ENCODE measurements at regions not wholly inside any gene's neighbourhood (a gene's known extent, or its start where the extent isn't known, plus 50 kb on each side); places are given as distances from the start of the nearest gene placed in this dataset.

- no peak for DNase-seq
Observed at GRCh38 chr2:107255744-107256143, 369.8 kb upstream of the ST6GAL2 start.

- DNase-seq = no peak
Observed at GRCh38 chr2:107258531-107259407, 372.8 kb upstream of the ST6GAL2 start.

GRCh38 chr2:107259408-107260195 lies 373.6 kb upstream of the ST6GAL2 start:
- no peak for DNase-seq

GRCh38 chr2:107263628-107264027 lies 377.7 kb upstream of the ST6GAL2 start:
- DNase-seq = no peak

- no peak for DNase-seq
Observed at GRCh38 chr2:107264184-107264583, 378.2 kb upstream of the ST6GAL2 start.

GRCh38 chr2:107266555-107266954 lies 380.6 kb upstream of the ST6GAL2 start:
- no peak for DNase-seq

GRCh38 chr2:107267086-107267485 lies 381.1 kb upstream of the ST6GAL2 start:
- no peak for DNase-seq

- no peak for DNase-seq
Observed at GRCh38 chr2:107276034-107276433, 390.1 kb upstream of the ST6GAL2 start.

GRCh38 chr2:107278672-107279071 lies 392.7 kb upstream of the ST6GAL2 start:
- no peak for DNase-seq

GRCh38 chr2:107281637-107282036 lies 395.7 kb upstream of the ST6GAL2 start:
- no peak for DNase-seq

- no peak for DNase-seq
Observed at GRCh38 chr2:107282135-107282534, 396.2 kb upstream of the ST6GAL2 start.

- no peak for DNase-seq
Observed at GRCh38 chr2:107285621-107286299, 399.8 kb upstream of the ST6GAL2 start.

- DNase-seq = no peak
Observed at GRCh38 chr2:107290041-107290440, 404.1 kb upstream of the ST6GAL2 start.

GRCh38 chr2:107303964-107304363 lies 418.0 kb upstream of the ST6GAL2 start:
- DNase-seq = no peak

GRCh38 chr2:107305966-107306365 lies 420.0 kb upstream of the ST6GAL2 start:
- no peak for DNase-seq

- no peak for DNase-seq
Observed at GRCh38 chr2:107306881-107307280, 420.9 kb upstream of the ST6GAL2 start.

GRCh38 chr2:107308835-107309234 lies 422.9 kb upstream of the ST6GAL2 start:
- DNase-seq = no peak

GRCh38 chr2:107312240-107312639 lies 426.3 kb upstream of the ST6GAL2 start:
- no peak for DNase-seq

GRCh38 chr2:107313316-107313715 lies 427.3 kb upstream of the ST6GAL2 start:
- no peak for DNase-seq

GRCh38 chr2:107320881-107321280 lies 434.9 kb upstream of the ST6GAL2 start:
- DNase-seq = no peak

- DNase-seq = no peak
Observed at GRCh38 chr2:107322416-107322815, 436.4 kb upstream of the ST6GAL2 start.

- DNase-seq = peak; percentile 53
Observed at GRCh38 chr2:107323946-107324565, 438.1 kb upstream of the ST6GAL2 start.
